ENCODE measurements at regions not wholly inside any gene's neighbourhood (a gene's known extent, or its start where the extent isn't known, plus 50 kb on each side); places are given as distances from the start of the nearest gene placed in this dataset.

DNA sequence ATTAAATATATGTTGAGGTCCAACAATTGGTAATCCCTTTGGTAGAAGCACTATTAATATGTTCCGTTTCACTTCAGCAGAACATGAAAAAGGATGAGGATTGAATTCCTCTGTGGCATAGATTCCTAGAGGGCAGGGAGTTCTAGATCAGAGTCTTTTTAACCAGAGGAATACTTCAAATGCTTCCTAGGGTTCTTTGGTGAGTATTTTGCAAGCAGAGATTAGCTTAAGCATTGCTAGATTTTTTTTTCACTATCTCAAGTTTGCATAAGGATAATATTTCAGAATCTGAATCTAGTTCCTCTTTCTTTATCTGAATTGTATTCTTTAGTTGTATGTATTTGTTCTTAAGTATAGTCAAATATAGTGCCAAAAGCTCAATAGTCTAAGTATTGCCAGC, 116.6 kb upstream of the ADAMTSL1 start:
- no peak for DNase-seq

DNA sequence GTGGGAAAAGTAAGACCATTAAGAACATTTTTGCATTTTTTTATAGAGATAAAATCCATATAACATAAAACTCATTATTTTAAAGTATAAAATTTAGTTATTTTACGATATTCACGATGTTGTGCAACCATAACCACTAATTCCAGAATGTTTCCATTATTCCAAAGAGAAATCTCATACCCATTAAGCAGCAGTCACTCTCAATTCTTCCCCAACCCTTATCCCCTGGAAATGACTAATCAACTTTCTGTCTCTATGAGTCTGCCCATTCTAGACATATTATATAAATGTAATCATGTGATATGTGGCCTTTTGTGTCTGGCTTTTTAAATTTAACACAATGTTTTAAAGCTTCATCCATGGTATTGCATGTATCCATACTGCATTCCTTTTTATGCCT, 115.6 kb upstream of the ADAMTSL1 start:
- DNase-seq: no peak

DNA sequence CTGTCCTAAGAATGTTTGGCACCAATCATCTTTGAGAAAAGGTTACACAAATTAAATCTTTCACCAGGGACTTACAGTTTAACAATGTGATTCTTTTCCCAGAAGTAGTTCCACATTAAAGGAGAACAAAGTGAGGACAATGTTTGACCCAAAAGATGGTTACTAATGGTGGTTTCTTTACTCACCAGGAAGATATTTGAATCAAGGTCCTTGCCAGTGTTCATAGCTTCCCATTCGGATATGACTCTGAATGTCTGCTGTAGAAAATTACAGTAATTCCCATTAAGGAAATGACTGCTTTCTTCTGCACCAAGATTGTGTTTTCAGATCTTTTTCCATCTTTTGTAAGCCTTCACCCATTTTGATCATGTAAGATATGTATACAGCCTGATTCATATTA, 114.6 kb upstream of the ADAMTSL1 start:
- DNase-seq: no peak

DNA sequence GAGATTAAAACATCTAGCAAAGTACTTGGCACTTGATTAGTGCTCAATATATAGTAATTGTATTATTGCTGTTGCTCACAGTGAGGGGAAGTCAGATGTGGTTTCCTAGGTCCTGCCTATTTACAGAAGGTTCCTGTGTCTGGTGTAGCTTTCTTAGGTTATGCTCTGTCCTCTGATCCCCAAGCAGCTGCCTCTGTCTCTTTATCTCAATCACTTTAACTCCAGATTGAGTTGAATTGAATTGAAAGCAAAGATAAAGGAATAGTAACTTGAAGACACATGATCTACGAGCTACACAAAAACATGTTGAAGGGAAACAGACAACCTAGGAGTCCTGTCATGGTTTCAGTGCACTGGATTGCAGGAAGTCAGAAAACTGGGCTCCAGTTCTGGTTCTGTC, 113.9 kb upstream of the ADAMTSL1 start:
- DNase-seq: no peak

DNA sequence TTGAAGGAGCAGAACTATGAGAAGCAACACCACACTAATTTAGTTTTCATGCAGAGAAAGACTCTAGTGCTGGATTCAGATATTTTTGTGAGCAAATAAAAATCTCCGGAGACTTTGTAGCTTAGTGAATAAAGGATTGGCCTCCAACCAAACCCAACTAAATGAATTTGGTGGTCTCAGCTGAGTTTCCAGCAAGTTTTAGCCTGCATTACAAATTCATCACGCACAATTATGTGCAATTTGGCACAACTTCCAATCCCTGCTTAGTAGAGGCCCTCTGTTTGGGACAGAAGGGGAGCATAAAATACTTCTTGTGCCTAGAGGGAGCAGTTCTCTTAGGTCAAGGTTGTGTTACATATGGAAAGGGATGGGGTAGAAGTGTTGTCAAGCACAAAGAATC, 112.3 kb upstream of the ADAMTSL1 start:
- no peak for DNase-seq

DNA sequence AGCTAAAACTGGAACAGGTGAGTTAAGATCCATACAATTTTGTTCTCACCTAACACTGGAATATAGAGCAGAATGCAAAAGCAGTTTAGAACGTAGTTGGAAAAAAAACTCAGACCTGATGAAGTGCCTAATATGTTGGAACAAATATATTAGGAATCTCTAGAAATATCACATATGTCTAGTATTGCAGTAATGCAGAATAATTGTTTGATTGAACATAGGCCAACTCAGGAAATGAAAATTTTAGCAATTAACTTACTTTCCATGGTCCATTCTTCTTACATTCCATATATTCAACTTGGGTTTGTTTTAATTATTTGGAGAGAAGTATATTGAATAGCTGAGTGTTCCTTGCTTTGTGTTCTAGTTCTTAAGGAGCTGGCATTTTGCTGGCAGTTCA, 111.8 kb upstream of the ADAMTSL1 start:
- no peak for DNase-seq

DNA sequence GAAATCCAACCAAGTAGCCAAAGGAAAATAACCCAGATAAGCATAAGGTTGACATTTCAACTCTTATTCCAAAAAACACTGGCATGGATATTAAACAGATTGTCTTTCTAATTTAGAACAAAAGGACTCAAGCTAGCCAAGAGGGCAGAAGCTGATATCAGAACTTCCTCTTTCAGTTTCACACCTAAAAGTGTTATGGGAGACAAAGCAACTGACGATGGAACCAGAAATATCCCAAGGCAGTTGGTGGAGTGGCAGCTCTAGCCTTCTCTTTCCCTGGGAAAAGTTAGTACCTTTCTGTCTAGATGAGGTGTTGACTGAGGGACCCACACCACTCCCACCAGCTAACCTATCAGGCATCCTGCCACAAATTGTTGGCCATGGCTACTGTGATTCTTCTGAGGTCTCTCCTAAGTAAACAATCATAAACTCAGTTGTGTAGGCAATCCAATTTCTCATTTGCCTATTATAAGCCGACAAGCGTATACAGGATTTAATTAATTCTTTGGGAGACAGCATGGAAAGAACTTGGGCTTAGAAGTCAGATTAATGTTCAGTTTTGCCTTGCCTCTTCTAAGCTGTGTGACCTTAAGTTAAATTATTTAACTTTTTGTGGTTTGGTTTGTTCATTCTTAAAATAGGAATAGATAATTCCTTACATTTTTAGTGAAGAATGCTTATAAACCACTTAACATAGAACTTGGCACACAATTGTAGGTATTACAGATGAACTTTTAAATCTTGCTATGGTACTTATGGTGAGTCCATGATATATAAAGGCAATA, 110.9 kb upstream of the ADAMTSL1 start:
- DNase-seq: no peak

DNA sequence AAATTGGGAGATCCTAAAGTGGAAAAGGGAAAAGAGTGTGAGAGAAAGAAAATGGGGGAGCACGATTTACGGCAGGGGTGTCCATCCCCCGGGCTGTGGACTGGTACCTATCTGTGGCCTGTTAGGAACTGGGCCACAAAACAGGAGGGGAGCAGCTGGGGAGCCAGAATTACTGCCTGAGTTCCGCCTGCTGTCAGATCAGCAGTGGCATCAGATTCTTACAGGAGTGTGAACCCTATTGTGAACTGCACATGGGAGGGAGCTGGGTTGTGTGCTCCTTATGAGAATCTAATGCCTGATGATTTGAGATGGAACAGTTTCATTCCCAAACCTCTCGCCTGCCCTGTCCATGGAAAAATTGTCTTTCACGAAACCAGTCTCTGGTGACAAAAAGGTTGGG, 108.3 kb upstream of the ADAMTSL1 start:
- DNase-seq: no peak

DNA sequence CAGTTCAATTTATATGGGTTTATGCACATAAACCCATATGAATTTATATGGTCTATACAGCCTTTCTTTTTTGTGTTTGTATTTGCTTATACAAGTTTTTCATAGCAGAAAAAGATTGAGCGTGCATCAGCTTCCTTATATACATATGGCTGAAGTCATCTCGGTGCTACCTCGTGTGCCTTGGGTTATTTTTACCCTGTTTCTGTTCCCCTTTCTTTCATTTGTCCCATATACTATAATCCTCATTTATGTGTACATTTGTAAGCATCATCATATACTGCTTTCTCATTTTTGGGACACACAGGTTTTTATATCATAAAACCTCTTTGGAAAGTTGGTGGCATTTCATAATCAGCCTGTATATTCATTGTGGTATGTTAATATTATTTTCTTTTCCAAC, 107.8 kb upstream of the ADAMTSL1 start:
- no peak for DNase-seq

DNA sequence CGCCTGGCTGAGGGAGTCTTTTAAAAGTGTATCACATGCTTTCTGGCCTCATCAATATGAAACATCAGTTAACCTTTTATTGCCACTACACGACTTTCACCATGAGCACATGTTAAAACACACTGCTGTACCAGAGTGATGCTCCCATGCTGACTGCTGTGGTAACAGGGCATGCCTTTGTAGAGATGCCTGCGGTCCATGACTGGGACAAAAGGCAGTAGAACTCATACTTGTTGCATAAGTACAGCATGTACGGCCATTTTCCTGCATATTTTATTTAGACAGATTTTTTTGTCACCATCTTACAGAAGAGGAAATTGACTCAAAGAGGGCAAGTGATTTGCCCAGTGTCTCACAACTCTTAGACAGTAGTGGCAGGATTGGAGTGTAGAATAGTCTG, 105.7 kb upstream of the ADAMTSL1 start:
- DNase-seq: no peak

DNA sequence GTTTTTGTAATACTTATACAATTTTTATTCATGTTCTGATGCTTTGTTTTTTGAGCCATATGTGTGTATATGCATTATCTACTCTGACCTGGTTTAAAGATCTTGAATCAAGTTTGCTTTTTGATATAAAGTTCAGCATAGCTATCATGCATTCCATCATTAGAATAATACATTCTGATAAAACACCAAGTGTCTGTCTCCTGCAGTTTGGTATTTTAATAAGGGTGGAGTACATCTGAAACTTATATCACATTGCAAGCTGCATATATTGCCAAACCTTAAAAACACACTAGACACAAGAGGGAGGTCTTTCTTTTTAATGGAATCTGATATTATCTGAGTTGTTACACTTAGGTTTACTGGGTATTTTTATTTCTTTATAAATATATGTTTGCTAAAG, 102.8 kb upstream of the ADAMTSL1 start:
- DNase-seq: no peak

DNA sequence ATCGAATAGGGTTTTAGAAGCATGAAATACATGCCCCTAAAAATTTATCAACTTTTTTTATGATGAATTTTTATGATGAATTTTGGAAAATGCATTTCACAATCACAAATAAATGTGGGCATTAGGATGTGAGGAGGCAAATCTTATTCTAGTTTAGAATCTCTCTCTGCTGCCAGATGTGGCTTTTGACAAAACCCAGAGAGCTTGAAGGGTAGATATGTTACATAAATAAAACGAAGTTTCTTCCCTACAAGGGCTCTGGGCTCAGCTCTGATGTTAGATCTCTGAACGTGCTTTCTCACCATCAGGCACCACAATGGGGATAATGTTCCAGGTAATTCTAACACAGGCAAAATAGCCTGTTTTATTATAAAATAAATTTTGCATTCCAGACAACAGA, 102.3 kb upstream of the ADAMTSL1 start:
- DNase-seq: no peak

DNA sequence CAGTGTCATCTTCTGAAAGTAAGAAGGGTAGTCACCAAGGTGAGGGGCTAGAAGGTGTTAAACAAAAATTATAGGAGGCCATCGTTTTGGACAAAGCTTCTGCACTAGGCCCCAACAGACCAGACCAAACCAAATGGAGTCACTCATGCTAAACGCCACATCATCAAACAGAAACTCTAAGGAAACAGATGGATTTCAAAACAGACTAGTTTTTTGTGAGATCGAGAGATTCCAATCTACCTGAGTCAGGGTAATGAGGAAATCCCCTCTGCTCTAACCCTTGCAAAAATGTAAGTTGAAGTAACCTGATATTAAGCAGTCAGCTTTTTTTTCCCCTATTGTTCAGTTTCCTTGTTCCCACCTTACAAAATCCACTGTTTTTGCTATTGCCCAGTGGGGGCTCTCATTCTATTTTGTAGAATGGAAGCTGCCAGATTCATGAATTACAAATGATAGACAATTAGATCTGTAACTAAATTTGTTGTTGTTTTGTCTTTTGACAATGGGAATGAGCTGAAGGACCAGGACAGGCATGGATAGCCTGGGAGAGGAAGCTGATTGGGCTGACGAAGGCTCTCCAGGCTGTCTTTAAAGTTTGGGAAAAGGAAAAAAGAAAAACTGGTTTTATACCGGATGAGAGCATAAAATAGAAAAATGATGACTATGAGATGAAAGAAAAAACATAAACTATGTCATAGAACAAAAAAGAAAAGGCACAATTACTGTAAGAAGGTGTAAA, 94.7 kb upstream of the ADAMTSL1 start:
- DNase-seq: no peak

DNA sequence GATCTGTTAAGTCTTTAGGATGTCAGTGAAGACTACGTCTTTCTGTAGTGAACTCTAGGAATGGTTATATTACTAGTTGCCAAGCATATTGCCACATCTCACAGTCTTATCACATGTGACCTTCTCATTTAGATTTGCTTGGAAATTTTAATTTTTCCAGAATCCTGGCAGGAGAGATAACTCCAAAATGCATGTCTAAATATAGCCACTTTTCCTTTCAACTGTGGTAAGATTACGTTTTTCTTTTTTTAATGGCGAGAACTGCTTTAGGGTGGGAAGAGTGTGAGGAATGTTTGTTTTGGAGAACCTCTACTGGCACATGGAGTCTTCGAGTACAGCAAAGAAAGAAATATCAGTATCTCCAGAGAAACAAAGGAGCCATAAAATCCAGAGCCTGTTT, 91.7 kb upstream of the ADAMTSL1 start:
- DNase-seq: no peak

DNA sequence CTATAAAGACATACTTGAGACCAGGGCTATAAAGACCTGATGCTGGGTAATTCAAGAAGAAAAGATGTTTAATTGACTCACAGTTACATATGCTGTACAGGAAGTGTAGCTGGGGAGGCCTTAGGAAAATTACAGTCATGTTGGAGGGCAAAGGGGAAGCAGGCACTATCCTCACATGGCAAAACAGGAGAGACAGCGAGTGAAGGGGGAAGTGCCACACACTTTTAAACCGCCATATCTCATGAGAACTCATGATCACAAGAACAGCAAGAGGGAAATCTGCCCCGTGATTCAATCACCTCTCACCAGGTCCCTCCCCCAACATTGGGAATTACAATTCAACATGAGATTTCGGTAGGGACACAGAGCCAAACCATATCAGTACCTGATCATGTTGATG, 89.9 kb upstream of the ADAMTSL1 start:
- DNase-seq: no peak

DNA sequence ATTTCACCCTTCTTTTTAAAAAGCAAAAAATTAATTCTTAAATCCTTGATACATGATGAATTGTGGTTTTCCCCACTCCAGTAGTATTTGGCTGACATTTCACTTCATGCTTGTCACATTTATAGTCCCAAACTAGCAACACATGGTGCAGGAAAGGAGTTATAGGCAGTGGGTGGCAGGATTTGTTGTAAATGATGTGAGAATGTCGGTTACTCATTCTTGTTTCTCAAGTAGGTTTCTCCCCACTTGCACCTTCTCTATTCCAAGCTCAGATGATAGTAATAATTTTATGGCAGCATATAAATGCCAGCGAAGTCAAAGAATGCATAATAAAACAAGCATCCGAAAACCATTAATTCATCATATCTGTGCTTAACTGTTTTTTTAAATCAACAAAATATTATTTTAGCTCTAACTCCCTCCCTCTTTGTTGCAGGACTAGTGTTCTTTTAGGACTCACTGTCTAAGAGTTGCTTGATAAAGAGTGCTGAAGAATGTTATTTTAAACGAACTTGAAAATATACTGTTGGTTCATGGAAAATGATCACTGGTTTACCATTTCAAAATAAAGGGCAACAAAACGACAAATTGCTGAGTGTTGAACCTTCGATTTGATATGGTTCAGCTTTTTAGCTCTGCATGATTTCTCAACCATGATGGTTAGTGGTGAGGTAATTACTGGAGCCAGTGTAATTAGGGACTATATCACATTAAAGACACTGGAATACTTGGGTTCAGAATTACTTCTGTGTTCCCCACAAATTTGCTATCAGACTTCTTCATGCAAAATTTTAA, 88.1 kb upstream of the ADAMTSL1 start:
- DNase-seq: no peak

DNA sequence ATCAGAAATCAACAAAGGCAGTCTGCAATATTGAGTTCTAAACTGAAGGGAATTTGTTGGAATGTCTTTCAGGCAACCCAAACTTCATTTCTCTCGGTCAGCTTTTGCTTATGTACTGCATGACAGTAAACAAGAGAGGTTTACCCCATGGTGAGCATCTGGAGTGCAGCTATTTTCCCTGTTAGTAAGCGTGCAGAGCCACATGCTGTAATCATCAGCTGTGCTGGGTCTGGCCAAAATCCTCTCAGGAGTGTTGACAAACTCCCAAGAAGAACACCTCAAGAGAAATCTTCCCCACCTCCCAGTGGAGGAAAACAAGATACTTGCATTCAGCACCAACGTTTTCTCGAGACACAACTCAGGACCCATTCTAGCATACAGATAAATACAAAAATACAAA, 83.6 kb upstream of the ADAMTSL1 start:
- DNase-seq: no peak

DNA sequence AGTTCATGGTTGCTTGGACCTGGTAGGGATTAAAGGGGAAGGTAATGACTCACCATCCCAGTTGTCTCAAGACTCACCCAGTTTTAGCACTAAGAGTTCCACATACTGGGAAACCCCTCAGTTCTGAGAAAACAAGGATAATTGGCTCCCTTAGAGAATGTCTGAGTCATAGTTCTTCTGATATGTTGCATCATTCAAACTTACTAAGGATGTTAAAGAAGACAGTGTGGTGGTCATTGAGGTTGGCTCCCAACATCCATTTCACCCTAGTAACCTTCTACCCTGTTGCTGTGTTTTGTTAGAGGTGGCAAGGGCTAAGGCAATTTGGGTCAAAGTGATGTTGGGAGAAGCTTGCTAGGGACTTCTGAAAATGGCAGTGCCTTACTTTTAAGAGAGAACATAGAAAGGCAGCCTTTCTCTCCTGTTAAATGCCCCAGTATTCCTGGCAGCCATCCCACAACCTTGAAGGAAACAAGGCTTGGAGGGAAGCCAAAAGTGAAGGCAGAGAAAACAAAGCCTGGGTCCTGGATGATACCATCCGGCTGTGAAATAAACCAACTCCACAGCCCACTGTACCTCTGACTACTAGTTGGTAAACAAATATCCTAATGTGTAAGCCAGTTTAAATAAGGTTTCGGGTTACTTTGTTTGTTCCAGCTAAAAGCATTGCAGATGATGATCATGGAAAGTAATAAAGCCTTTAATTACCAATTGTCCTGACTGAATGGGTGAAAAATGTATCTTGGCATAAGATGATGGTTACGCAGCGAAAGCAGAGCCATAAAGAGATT, 80.4 kb upstream of the ADAMTSL1 start:
- no peak for DNase-seq

DNA sequence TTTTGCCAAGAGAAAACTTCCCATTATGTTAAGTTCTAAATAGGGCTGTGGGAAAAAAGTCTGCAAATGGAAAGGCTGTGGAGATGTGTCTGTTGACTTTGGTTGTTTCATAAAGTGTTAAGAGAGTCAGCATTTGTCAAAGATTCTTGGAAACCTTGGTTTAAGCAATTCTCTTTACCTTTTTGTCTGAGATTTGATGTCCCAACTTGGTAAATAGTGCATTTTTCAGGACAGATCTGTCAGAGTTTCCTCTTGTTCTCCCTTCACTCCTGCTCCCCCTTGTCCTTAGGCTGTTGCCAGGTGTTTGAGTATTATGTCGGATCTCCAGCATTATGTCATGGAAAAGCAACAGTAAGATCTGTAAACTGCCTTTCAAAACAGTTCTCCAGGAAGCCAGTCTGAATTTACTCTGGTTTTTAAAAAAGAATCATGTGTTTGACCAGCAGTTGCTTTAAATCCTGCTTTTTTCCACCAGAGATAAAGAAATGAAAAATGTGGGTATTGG, 79.1 kb upstream of the ADAMTSL1 start:
- no peak for DNase-seq

DNA sequence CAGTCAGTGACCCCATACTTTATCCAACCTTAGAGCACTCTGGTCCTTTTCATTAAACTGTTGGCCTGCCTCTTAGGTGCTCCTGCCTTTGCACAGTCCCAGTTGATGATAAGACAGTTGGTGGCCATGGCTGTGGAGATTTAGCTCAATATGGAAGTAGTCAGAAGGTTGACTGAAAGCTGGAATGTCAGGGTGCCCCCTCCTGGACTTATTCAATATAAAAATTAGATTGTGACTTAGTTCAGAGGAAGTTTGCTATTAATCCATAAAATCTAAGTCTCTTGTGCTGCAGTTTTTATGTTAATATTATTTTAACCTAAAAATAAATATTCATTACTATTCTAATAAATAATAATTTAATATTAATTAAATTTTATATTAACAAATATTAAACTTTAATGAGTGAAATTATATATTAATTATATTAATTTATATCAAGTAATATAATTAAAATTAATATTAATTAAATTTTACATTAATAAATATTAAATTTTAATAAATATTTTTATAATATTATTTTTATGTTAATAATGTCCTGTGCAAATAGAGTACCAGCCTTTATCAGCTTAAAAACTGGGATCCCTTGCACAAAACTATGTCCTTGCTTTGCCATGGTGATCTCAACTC, 77.7 kb upstream of the ADAMTSL1 start:
- peak in 1 of 2 experiments; percentile 23 for DNase-seq

DNA sequence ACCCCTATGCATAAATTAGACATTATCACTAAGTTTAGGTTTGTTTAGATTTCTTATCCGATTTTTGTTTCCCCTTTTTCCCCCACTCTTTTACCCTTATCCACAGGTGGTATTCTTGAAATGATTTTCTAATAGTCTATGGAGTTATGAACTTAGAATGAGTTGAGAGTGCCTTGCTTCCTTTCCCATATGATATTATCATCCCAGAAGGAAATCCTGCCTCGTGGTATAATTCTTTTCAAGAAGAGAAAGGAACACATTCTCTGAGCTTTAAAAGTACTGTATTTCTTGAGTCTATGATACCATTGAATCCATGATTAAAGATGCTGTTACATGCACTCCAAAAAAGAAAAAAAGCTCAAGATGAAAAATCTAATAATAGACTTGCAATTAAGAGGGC, 76.9 kb upstream of the ADAMTSL1 start:
- no peak for DNase-seq

DNA sequence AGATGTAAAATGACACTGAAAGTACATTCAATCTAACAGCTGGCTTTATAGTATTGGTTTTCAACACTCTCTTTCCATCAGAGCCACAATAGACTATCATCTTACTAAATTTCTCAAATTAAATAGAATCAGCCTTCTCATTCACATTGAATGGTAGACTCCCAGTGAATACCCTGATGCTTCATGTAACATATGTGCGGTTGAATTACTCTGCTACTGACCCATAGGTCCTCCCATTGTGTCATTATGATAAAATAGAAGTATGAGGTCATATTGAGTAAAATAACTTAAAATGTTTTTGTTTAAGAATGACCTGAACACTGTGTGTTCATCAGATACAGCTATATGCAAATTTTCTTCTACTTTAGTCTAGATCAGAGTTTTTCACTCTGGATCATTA, 75.9 kb upstream of the ADAMTSL1 start:
- DNase-seq: no peak
